Lower leg skin (tissue), 3 donors: ENCODE measurements at regions not wholly inside any gene's neighbourhood (a gene's known extent, or its start where the extent isn't known, plus 50 kb on each side); places are given as distances from the start of the nearest gene placed in this dataset.

Source experiments
- POLR2A ChIP-seq, 2 donors: fragments of 450-650 bp; IDR thresholded peaks; one replicate each; pipeline ENCODE4 v1.6.1; 2016 to 2017; ENCODE audit warnings: antibody characterized with exemption in 2 of 2, mild to moderate bottlenecking in 1 of 2, moderate library complexity in 1 of 2
- TF ChIP-seq, protein P1 (sequence below), 3 donors: fragments of 450-650 bp; IDR thresholded peaks; one replicate each; pipeline ENCODE4 v1.5.1; 2016; ENCODE audit warnings: antibody characterized with exemption in 3 of 3, mild to moderate bottlenecking in 3 of 3, moderate library complexity in 2 of 3

DNA sequence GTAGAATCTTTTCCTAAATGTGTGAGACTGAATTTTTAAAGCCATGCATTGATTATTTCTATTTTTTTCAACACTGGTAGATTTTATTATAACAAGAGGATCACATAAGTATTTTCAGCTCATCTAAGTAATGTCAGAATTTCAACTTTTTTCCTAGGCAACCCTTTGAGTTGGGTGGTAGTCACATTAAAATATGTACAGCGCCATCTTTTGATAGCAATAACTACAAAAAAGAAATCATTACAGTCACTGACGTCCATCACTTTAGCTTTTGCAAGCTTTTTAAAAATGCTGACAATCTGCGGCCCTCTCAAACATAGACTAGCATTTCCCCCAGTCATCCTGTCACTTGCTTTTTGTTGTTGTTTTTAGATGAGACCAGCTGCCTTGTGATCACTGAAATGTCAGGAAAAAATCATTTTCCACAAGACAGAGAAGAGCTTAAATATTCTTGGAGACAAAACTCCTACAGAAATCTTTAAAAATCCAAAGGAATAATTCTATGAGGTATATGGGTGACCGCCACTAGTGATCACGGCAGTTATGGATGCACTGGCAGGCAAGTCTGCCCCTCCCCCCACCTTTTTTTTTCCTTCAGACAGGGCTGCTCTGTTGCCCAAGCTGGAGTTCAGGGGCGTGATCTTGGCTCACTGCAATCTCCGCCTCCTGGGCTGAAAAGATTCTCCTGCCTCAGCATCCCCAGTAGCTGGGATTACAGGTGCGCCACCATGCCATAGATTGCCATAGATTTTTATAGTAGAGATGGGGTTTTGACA lies 384.0 kb upstream of the KCNMB2 start:
- TF ChIP-seq, protein P1, sequence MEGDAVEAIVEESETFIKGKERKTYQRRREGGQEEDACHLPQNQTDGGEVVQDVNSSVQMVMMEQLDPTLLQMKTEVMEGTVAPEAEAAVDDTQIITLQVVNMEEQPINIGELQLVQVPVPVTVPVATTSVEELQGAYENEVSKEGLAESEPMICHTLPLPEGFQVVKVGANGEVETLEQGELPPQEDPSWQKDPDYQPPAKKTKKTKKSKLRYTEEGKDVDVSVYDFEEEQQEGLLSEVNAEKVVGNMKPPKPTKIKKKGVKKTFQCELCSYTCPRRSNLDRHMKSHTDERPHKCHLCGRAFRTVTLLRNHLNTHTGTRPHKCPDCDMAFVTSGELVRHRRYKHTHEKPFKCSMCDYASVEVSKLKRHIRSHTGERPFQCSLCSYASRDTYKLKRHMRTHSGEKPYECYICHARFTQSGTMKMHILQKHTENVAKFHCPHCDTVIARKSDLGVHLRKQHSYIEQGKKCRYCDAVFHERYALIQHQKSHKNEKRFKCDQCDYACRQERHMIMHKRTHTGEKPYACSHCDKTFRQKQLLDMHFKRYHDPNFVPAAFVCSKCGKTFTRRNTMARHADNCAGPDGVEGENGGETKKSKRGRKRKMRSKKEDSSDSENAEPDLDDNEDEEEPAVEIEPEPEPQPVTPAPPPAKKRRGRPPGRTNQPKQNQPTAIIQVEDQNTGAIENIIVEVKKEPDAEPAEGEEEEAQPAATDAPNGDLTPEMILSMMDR (IDR thresholded peaks at IDR 0.05): no peak
- TF ChIP-seq POLR2A (IDR thresholded peaks at IDR 0.05): no peak
